ENCODE measurements at regions not wholly inside any gene's neighbourhood (a gene's known extent, or its start where the extent isn't known, plus 50 kb on each side); places are given as distances from the start of the nearest gene placed in this dataset.

DNA sequence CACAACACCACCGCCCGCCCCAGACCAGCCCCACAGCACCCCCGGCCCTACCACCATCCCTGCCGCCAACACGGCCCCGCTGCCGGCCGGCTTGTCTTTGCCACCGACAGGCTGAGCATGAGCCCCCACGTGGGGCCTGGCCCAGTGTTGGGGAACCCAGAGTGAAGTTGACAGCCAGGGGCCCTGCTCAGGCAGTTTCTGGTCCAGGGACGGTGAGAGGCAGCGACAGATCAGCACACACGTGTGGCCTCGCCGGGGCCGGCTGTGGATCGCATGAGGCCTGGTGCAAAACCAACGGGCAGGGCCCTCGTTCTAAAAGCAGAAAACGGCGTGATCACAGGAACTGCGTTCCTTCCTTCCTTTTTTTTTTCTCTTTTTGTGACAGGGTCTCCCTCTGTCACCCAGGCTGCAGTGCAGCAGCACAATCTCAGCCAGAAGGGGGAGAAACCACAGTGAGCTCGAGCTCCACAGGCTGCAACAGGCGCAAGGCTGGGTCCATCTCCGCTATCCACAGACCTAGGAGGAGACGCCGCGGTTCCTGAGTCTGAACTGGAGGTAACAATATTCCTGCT lies 50.5 kb upstream of the FBRSL1 start:
- TF ChIP-seq CTCF (optimal IDR thresholded peaks at IDR 0.05 in 1 of 3, IDR thresholded peaks at IDR 0.05 in 1 of 3, conservative IDR thresholded peaks at IDR 0.05 in 1 of 3; ENCODE audit: extremely low read depth in 1 of 3, insufficient read depth in 2 of 3, low read length in 3 of 3): no peak
- no peak for TF ChIP-seq EZH2 (IDR thresholded peaks at IDR 0.05; ENCODE audit: low read length)
- FAIRE-seq: no peak
- no peaks in the 10 kb centered on the region for H3K9me3 ChIP-seq (ENCODE audit: control insufficient read depth, low read depth, low read length)
- H3K4me3 ChIP-seq (ENCODE audit: control insufficient read depth in 2 of 3, extremely low read depth in 1 of 3, insufficient read depth in 2 of 3, low read depth in 1 of 3, low read length in 3 of 3): no peak overlapping the region
- H3K4me2 ChIP-seq (ENCODE audit: control insufficient read depth, extremely low read depth, insufficient read depth, low read depth, low read length): no peak overlapping the region
- no peaks in the 10 kb centered on the region for H3K36me3 ChIP-seq (ENCODE audit: control insufficient read depth in 2 of 2, extremely low read depth in 1 of 2, insufficient read depth in 2 of 2, low read length in 2 of 2)
- dilution Hi-C loops (cut with MboI; ENCODE audit: extremely low pct_ligation_motif_present, low sequenced_read_pairs): no loop called here
- H3K9ac ChIP-seq (ENCODE audit: control insufficient read depth, extremely low read depth, insufficient read depth, low read length): no peak overlapping the region
- no peak overlapping the region for H3K27ac ChIP-seq (ENCODE audit: control insufficient read depth, insufficient read depth, low read length)
- H3K27me3 ChIP-seq (ENCODE audit: control insufficient read depth, extremely low read depth, insufficient read depth, low read length): peaks cover 40% of the 10 kb centered on the region
- no peaks in the 10 kb centered on the region for H4K20me1 ChIP-seq (ENCODE audit: control insufficient read depth, extremely low read depth, insufficient read depth, low read length)
- no peaks in the 10 kb centered on the region for H3K9me1 ChIP-seq (ENCODE audit: control insufficient read depth, extremely low read depth, insufficient read depth, low read length)
- no peak for DNase-seq (ENCODE audit: low read depth, low spot score)
- no peaks in the 10 kb centered on the region for H3K4me1 ChIP-seq (ENCODE audit: control insufficient read depth, extremely low read depth, insufficient read depth, low read length)
- no peak overlapping the region for H2AFZ ChIP-seq (ENCODE audit: control insufficient read depth, low read length)
- H3K79me2 ChIP-seq (ENCODE audit: control insufficient read depth, insufficient read depth, low read length): no peaks in the 10 kb centered on the region

DNA sequence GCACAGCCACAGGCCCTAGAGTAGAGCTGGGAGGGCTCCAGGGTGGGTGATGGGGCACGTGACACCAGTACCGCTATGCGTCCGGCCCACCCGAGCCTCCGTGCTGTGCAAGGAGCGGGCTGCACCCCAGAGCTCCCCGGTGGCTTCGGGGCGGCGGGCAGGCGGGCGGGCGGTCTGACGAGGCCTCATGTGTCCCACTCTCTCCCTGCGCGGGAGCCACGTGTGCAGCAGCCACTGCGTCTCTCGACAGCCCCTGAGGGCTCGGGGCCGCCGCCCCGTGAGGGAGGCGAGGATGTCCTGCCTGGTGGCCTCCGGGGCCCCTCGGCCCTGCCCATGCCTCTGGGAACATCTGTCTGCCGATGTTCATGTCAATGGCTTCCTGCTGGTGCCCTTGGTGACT lies 51.2 kb upstream of the FBRSL1 start:
- H2AFZ ChIP-seq (ENCODE audit: control insufficient read depth, low read length): no peak overlapping the region
- H3K36me3 ChIP-seq (ENCODE audit: control insufficient read depth in 2 of 2, extremely low read depth in 1 of 2, insufficient read depth in 2 of 2, low read length in 2 of 2): no peaks in the 10 kb centered on the region
- TF ChIP-seq CTCF (optimal IDR thresholded peaks at IDR 0.05 in 1 of 3, IDR thresholded peaks at IDR 0.05 in 1 of 3, conservative IDR thresholded peaks at IDR 0.05 in 1 of 3; ENCODE audit: extremely low read depth in 1 of 3, insufficient read depth in 2 of 3, low read length in 3 of 3) (no peak), EZH2 (IDR thresholded peaks at IDR 0.05; ENCODE audit: low read length) (no peak)
- no peaks in the 10 kb centered on the region for H3K9me3 ChIP-seq (ENCODE audit: control insufficient read depth, low read depth, low read length)
- no peak for FAIRE-seq
- no peaks in the 10 kb centered on the region for H4K20me1 ChIP-seq (ENCODE audit: control insufficient read depth, extremely low read depth, insufficient read depth, low read length)
- peaks cover 47% of the 10 kb centered on the region for H3K27me3 ChIP-seq (ENCODE audit: control insufficient read depth, extremely low read depth, insufficient read depth, low read length)
- H3K4me3 ChIP-seq (ENCODE audit: control insufficient read depth in 2 of 3, extremely low read depth in 1 of 3, insufficient read depth in 2 of 3, low read depth in 1 of 3, low read length in 3 of 3): no peak overlapping the region
- H3K9me1 ChIP-seq (ENCODE audit: control insufficient read depth, extremely low read depth, insufficient read depth, low read length): no peaks in the 10 kb centered on the region
- no peaks in the 10 kb centered on the region for H3K79me2 ChIP-seq (ENCODE audit: control insufficient read depth, insufficient read depth, low read length)
- dilution Hi-C loops (cut with MboI; ENCODE audit: extremely low pct_ligation_motif_present, low sequenced_read_pairs): no loop called here
- H3K4me2 ChIP-seq (ENCODE audit: control insufficient read depth, extremely low read depth, insufficient read depth, low read depth, low read length): no peak overlapping the region
- DNase-seq (ENCODE audit: low read depth, low spot score): no peak
- no peaks in the 10 kb centered on the region for H3K4me1 ChIP-seq (ENCODE audit: control insufficient read depth, extremely low read depth, insufficient read depth, low read length)
- H3K27ac ChIP-seq (ENCODE audit: control insufficient read depth, insufficient read depth, low read length): no peak overlapping the region
- H3K9ac ChIP-seq (ENCODE audit: control insufficient read depth, extremely low read depth, insufficient read depth, low read length): no peak overlapping the region

All from keratinocyte (primary cell).